ENCODE measurements at regions not wholly inside any gene's neighbourhood (a gene's known extent, or its start where the extent isn't known, plus 50 kb on each side); places are given as distances from the start of the nearest gene placed in this dataset.
"Not testable (repeated sequence)": the region's sequence is repeated elsewhere in the genome, so short reads cannot be mapped to it uniquely, and the experiment has no call there.

DNA sequence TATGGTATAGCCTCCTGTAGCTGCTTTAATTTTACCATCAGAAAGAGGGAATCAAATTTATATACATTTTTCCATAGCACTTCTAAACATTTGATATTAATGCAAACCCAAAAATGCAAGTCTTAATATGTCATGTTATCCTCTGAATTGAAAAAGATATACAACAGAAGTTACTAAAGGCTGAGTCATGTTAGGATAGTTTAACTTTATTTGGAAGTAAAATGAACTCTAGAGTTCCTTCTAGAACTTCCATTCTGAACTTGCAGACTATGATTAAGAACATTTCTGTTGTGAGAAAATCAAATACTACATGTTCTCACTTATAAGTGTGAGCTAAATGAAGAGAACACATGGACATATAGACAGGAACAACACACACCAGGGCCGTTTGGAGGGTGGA, 317.3 kb upstream of the PRR16 start:
- H3K9me3 ChIP-seq (ENCODE audit: insufficient read depth, low read length, severe bottlenecking), result peaks cover 25% of the 10 kb centered on the region

DNA sequence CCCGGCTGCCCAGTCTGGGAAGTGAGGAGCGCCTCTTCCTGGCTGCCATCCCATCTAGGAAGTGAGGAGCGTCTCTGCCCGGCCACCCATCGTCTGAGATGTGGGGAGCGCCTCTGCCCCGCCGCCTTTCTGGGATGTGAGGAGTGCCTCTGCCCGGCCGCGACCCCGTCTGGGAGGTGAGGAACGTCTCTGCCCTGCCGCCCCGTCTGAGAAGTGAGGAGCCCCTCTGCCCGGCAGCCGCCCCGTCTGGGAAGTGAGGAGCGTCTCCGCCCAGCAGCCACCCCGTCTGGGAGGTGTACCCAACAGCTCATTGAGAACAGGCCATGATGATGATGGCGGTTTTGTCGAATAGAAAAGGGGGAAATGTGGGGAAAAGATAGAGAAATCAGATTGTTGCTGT, 316.2 kb upstream of the PRR16 start:
- not testable (repeated sequence) for H4K20me1 ChIP-seq (ENCODE audit: insufficient read depth, low read length); ATAC-seq (ENCODE audit: insufficient read depth, low read depth); H3K79me2 ChIP-seq (ENCODE audit: insufficient read depth, low read length); H3K27me3 ChIP-seq (ENCODE audit: insufficient read depth, low read length, poor library complexity); H3K36me3 ChIP-seq (ENCODE audit: insufficient read depth, low read length); H3K27ac ChIP-seq (ENCODE audit: low read length); H3K4me3 ChIP-seq (ENCODE audit: low read depth in 1 of 2, low read length in 2 of 2); DNase-seq; H3K4me1 ChIP-seq (ENCODE audit: insufficient read depth, low read length); H2AFZ ChIP-seq (ENCODE audit: low read depth, low read length); H3K9ac ChIP-seq (ENCODE audit: low read depth, low read length); H3K4me2 ChIP-seq (ENCODE audit: insufficient read depth, low read length)
- peaks cover 25% of the 10 kb centered on the region for H3K9me3 ChIP-seq (ENCODE audit: insufficient read depth, low read length, severe bottlenecking)

More for the DNA sequence above, 317.3 kb upstream of the PRR16 start:
- Histone ChIP-seq H3K79me2 (ENCODE audit: insufficient read depth, low read length) (no peaks in the 10 kb centered on the region), H3K36me3 (ENCODE audit: insufficient read depth, low read length) (no peaks in the 10 kb centered on the region), H3K9ac (ENCODE audit: low read depth, low read length) (no peak overlapping the region), H2AFZ (ENCODE audit: low read depth, low read length) (no peak overlapping the region), H3K4me2 (ENCODE audit: insufficient read depth, low read length) (no peak overlapping the region), H3K4me3 (ENCODE audit: low read depth in 1 of 2, low read length in 2 of 2) (no peak overlapping the region), H3K4me1 (ENCODE audit: insufficient read depth, low read length) (no peaks in the 10 kb centered on the region), H4K20me1 (ENCODE audit: insufficient read depth, low read length) (no peaks in the 10 kb centered on the region), H3K27ac (ENCODE audit: low read length) (no peak overlapping the region), H3K27me3 (ENCODE audit: insufficient read depth, low read length, poor library complexity) (no peaks in the 10 kb centered on the region)
- no peak for ATAC-seq (ENCODE audit: insufficient read depth, low read depth)
- no peak for DNase-seq
- no peak for TF ChIP-seq EZH2 (IDR thresholded peaks at IDR 0.05; ENCODE audit: borderline replicate concordance, low read depth, low read length, severe bottlenecking)
- no peak for TF ChIP-seq CTCF (IDR thresholded peaks at IDR 0.05; ENCODE audit: borderline replicate concordance, extremely low read depth, low read length, poor library complexity, severe bottlenecking)

DNA sequence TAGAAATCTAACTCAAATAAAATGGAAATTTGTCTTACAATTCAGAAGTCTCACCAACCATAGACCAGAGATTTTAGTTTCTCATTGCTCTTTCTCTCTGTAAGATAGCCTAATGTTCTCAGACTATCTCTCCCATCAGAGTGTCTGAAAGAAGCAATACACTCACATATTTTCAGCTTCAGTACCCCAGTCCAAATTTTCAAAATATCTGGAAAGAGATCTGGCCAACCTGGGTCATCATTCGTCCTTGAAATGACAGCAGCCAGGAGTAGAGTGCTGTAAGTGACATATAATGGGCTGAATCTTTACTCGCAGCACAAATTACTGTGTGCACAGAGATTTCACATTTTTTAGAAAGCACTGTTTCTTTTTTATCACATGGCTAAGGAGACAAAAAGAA, 313.3 kb upstream of the PRR16 start:
- no peak for DNase-seq
- Histone ChIP-seq H2AFZ (ENCODE audit: low read depth, low read length) (no peak overlapping the region), H3K27me3 (ENCODE audit: insufficient read depth, low read length, poor library complexity) (no peaks in the 10 kb centered on the region), H4K20me1 (ENCODE audit: insufficient read depth, low read length) (no peaks in the 10 kb centered on the region), H3K27ac (ENCODE audit: low read length) (no peak overlapping the region), H3K79me2 (ENCODE audit: insufficient read depth, low read length) (no peaks in the 10 kb centered on the region), H3K4me1 (ENCODE audit: insufficient read depth, low read length) (no peaks in the 10 kb centered on the region), H3K36me3 (ENCODE audit: insufficient read depth, low read length) (no peaks in the 10 kb centered on the region), H3K4me2 (ENCODE audit: insufficient read depth, low read length) (no peak overlapping the region), H3K4me3 (ENCODE audit: low read depth in 1 of 2, low read length in 2 of 2) (no peak overlapping the region), H3K9me3 (ENCODE audit: insufficient read depth, low read length, severe bottlenecking) (peaks cover 3% of the 10 kb centered on the region), H3K9ac (ENCODE audit: low read depth, low read length) (no peak overlapping the region)
- ATAC-seq (ENCODE audit: insufficient read depth, low read depth), result no peak
- TF ChIP-seq CTCF (IDR thresholded peaks at IDR 0.05; ENCODE audit: borderline replicate concordance, extremely low read depth, low read length, poor library complexity, severe bottlenecking) (no peak), EZH2 (IDR thresholded peaks at IDR 0.05; ENCODE audit: borderline replicate concordance, low read depth, low read length, severe bottlenecking) (no peak)

DNA sequence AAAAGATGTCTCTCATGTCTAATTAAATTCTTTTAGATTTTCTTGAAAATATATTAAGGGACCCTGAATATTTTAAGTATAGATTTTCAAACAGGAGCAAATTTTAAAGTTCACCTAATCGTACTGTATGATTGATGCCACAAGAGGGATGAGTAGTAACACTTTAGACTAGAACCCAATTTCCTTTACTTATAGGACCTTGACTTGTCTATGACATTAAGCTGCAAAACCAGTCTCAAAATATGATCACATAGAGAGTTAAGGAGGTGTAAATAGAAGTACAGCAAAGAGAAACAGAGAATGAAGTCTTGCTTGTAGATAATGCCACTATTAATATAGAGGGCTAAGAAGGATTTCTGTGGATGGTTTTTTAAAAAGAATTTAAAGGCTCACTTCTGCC, 312.9 kb upstream of the PRR16 start:
- Histone ChIP-seq H4K20me1 (ENCODE audit: insufficient read depth, low read length) (no peaks in the 10 kb centered on the region), H3K4me2 (ENCODE audit: insufficient read depth, low read length) (no peak overlapping the region), H3K4me1 (ENCODE audit: insufficient read depth, low read length) (no peaks in the 10 kb centered on the region), H3K79me2 (ENCODE audit: insufficient read depth, low read length) (no peaks in the 10 kb centered on the region), H3K27me3 (ENCODE audit: insufficient read depth, low read length, poor library complexity) (no peaks in the 10 kb centered on the region), H2AFZ (ENCODE audit: low read depth, low read length) (no peak overlapping the region), H3K36me3 (ENCODE audit: insufficient read depth, low read length) (no peaks in the 10 kb centered on the region), H3K4me3 (ENCODE audit: low read depth in 1 of 2, low read length in 2 of 2) (no peak overlapping the region), H3K27ac (ENCODE audit: low read length) (no peak overlapping the region), H3K9me3 (ENCODE audit: insufficient read depth, low read length, severe bottlenecking) (peaks cover 2% of the 10 kb centered on the region), H3K9ac (ENCODE audit: low read depth, low read length) (no peak overlapping the region)
- TF ChIP-seq CTCF (IDR thresholded peaks at IDR 0.05; ENCODE audit: borderline replicate concordance, extremely low read depth, low read length, poor library complexity, severe bottlenecking) (no peak), EZH2 (IDR thresholded peaks at IDR 0.05; ENCODE audit: borderline replicate concordance, low read depth, low read length, severe bottlenecking) (no peak)
- no peak for DNase-seq
- ATAC-seq (ENCODE audit: insufficient read depth, low read depth), result no peak
